SK-N-SH (cell line): ENCODE measurements at regions not wholly inside any gene's neighbourhood (a gene's known extent, or its start where the extent isn't known, plus 50 kb on each side); places are given as distances from the start of the nearest gene placed in this dataset.

ENCODE experiments used
- CTCF ChIA-PET: fragments of 300-600, 350-600 bp; formaldehyde crosslinking; extraction: SDS; loops from one replicate; lab custom pipeline; 2021; lab: Yijun Ruan, JAX
- POLR2A ChIA-PET: fragments of 350-600 bp; sonication (Branson Sonifier 250); formaldehyde crosslinking; extraction: SDS; loops from one replicate; lab custom pipeline; 2020; ENCODE audit warnings: antibody characterized with exemption, inconsistent platforms; lab: Yijun Ruan, JAX
- DNase-seq: peaks from one replicate; pipeline ENCODE4 v3.0.0; 2012
- H2AFZ ChIP-seq: fragments of 200-600 bp; sonication (generic); 2 replicates; pipeline ENCODE4 v1.8.1; 2016; ENCODE audit warnings: antibody characterized with exemption, mild to moderate bottlenecking, low read depth
- H3F3A ChIP-seq: fragments of 200-600 bp; sonication (generic); replicated peaks from 2 replicates; pipeline ENCODE3; 2016; ENCODE audit warnings: antibody characterized with exemption, mild to moderate bottlenecking; ENCODE audit not compliant: insufficient read depth
- H3K27ac ChIP-seq, 2 experiments: fragments of 200-500 bp in 1 of 2; fragments of 200-600 bp in 1 of 2; sonication (Bioruptor generic) in 1 of 2; sonication (generic), shearing (Covaris generic) in 1 of 2; 2 replicates each; pipeline versions ENCODE4 v1.5.1 to v1.6.1; 2014 to 2016; ENCODE audit warnings: low read depth in 2 of 2, inconsistent platforms in 1 of 2, low read length in 1 of 2, mild to moderate bottlenecking in 1 of 2, mixed read lengths in 1 of 2
- H3K27me3 ChIP-seq: fragments of 200-600 bp; sonication (generic), shearing (Covaris generic); 2 replicates; pipeline ENCODE4 v1.6.1; 2016; ENCODE audit warnings: mixed run types; ENCODE audit not compliant: insufficient read depth
- H3K36me3 ChIP-seq, 2 experiments: fragments of 200-500 bp in 1 of 2; fragments of 200-600 bp in 1 of 2; sonication (Bioruptor generic) in 1 of 2; sonication (generic) in 1 of 2; replicated peaks in 1 of 2; 2 replicates each; pipeline versions ENCODE3 to v1.5.1; 2014 to 2016; ENCODE audit warnings: low read length in 1 of 2, mild to moderate bottlenecking in 1 of 2; ENCODE audit not compliant: insufficient read depth in 2 of 2, control insufficient read depth in 1 of 2
- H3K4me1 ChIP-seq, 2 experiments: fragments of 200-500 bp in 1 of 2; fragments of 200-600 bp in 1 of 2; sonication (Bioruptor generic) in 1 of 2; sonication (generic), shearing (Covaris generic) in 1 of 2; 2 replicates each; pipeline versions ENCODE4 v1.5.1 to v1.6.1; 2014 to 2016; ENCODE audit warnings: low read depth in 1 of 2, low read length in 1 of 2, mixed run types in 1 of 2; ENCODE audit not compliant: insufficient read depth in 2 of 2, control insufficient read depth in 1 of 2
- H3K4me2 ChIP-seq: fragments of 200-600 bp; sonication (generic), shearing (Covaris generic); 2 replicates; pipeline ENCODE4 v1.6.1; 2017; ENCODE audit warnings: mixed run types
- H3K4me3 ChIP-seq, 2 experiments: fragments of 200-500 bp in 1 of 2; fragments of 200-600 bp in 1 of 2; sonication (Bioruptor generic) in 1 of 2; sonication (generic), shearing (Covaris generic) in 1 of 2; 2 replicates each; pipeline versions ENCODE4 v1.5.1 to v1.8.1; 2014 to 2016; ENCODE audit warnings: low read depth in 2 of 2, inconsistent platforms in 1 of 2, low read length in 1 of 2, mild to moderate bottlenecking in 1 of 2, mixed read lengths in 1 of 2, moderate library complexity in 1 of 2
- H3K79me2 ChIP-seq: fragments of 200-600 bp; sonication (generic); 2 replicates; pipeline ENCODE4 v1.8.1; 2017; ENCODE audit warnings: mild to moderate bottlenecking; ENCODE audit not compliant: insufficient read depth
- H3K9ac ChIP-seq: fragments of 200-600 bp; sonication (generic); 2 replicates; pipeline ENCODE4 v1.6.1; 2017; ENCODE audit warnings: mixed run types
- H3K9me2 ChIP-seq: fragments of 200-600 bp; sonication (generic); 2 replicates; pipeline ENCODE4 v1.6.1; 2017; ENCODE audit warnings: mixed run types
- H3K9me3 ChIP-seq: fragments of 200-600 bp; sonication (generic); 2 replicates; pipeline ENCODE4 v1.6.1; 2017; ENCODE audit warnings: mixed run types, mild to moderate bottlenecking, moderate library complexity
- H4K20me1 ChIP-seq: fragments of 200-600 bp; sonication (generic); 2 replicates; pipeline ENCODE4 v1.6.1; 2017; ENCODE audit warnings: mild to moderate bottlenecking, mixed run types; ENCODE audit not compliant: insufficient read depth
- CHD2 ChIP-seq: fragments of 150-350 bp; IDR thresholded peaks from 2 replicates; pipeline ENCODE4 v1.6.1; 2018; ENCODE audit warnings: low read length; ENCODE audit not compliant: partially characterized antibody
- EP300 ChIP-seq, 2 experiments: IDR thresholded peaks; 2 replicates each; pipeline versions ENCODE4 v1.4.0 to v1.6.1; 2012; ENCODE audit warnings: borderline replicate concordance in 1 of 2, low read depth in 1 of 2, low read length in 1 of 2
- EZH2phosphoT487 ChIP-seq: fragments of 200-600 bp; sonication (generic); IDR thresholded peaks from 2 replicates; pipeline ENCODE4 v1.6.1; 2017; ENCODE audit warnings: low read depth, mixed run types, mild to moderate bottlenecking, antibody characterized with exemption, moderate library complexity, borderline replicate concordance
- FOSL2 ChIP-seq: IDR thresholded peaks from 2 replicates; pipeline ENCODE4 v1.4.0; 2012; ENCODE audit warnings: low read depth, mild to moderate bottlenecking, moderate library complexity, borderline replicate concordance
- FOXM1 ChIP-seq: IDR thresholded peaks from 2 replicates; pipeline ENCODE4 v1.4.0; 2012; ENCODE audit warnings: low read depth, mild to moderate bottlenecking
- GATA2 ChIP-seq: sonication (generic); formaldehyde crosslinking; IDR thresholded peaks from 2 replicates; pipeline ENCODE4 v1.5.0; 2020; ENCODE audit warnings: mild to moderate bottlenecking, missing genetic modification reagents
- JUND ChIP-seq: IDR thresholded peaks from 2 replicates; pipeline ENCODE4 v1.4.0; 2012
- NFIC ChIP-seq: IDR thresholded peaks from 2 replicates; pipeline ENCODE4 v1.4.0; 2012; ENCODE audit warnings: borderline replicate concordance
- NRF1 ChIP-seq: IDR thresholded peaks from 2 replicates; pipeline ENCODE4 v1.6.1; 2012; ENCODE audit warnings: low read depth, mild to moderate bottlenecking, low read length
- RAD21 ChIP-seq: IDR thresholded peaks from 2 replicates; pipeline ENCODE4 v1.6.1; 2012; ENCODE audit warnings: mild to moderate bottlenecking, low read length
- RCOR1 ChIP-seq: fragments of 150-350 bp; IDR thresholded peaks from 2 replicates; pipeline ENCODE4 v1.6.1; 2017; ENCODE audit warnings: antibody characterized with exemption, low read length
- RFX5 ChIP-seq: IDR thresholded peaks from 2 replicates; pipeline ENCODE4 v1.6.1; 2012; ENCODE audit warnings: mild to moderate bottlenecking, improper control_type of control experiment, low read length
- TAF1 ChIP-seq: IDR thresholded peaks from 2 replicates; pipeline ENCODE4 v1.6.1; 2012; ENCODE audit warnings: low read depth, mild to moderate bottlenecking, low read length, moderate library complexity, borderline replicate concordance
- TCF12 ChIP-seq: IDR thresholded peaks from 2 replicates; pipeline ENCODE4 v1.4.0; 2012
- ZBTB33 ChIP-seq: IDR thresholded peaks from 2 replicates; pipeline ENCODE4 v1.4.0; 2012; ENCODE audit warnings: low read depth, borderline replicate concordance
- WGBS: methylation state at CpG from one replicate; pipeline ENCODE4 v1.1.6; 2017; ENCODE audit warnings: low lambda C conversion rate; 5-methylcytosine and 5-hydroxymethylcytosine counted together
- TF ChIP-seq, protein P1 (sequence below): IDR thresholded peaks from 2 replicates; pipeline ENCODE4; 2012
- TF ChIP-seq, protein P2 (sequence below): IDR thresholded peaks from 2 replicates; pipeline ENCODE4 v1.4.0; 2012; ENCODE audit warnings: low read depth, borderline replicate concordance
- TF ChIP-seq, protein P3 (sequence below): fragments of 150-350 bp; IDR thresholded peaks from 2 replicates; pipeline ENCODE4 v1.6.1; 2016; ENCODE audit warnings: mild to moderate bottlenecking, low read depth, low read length

DNA sequence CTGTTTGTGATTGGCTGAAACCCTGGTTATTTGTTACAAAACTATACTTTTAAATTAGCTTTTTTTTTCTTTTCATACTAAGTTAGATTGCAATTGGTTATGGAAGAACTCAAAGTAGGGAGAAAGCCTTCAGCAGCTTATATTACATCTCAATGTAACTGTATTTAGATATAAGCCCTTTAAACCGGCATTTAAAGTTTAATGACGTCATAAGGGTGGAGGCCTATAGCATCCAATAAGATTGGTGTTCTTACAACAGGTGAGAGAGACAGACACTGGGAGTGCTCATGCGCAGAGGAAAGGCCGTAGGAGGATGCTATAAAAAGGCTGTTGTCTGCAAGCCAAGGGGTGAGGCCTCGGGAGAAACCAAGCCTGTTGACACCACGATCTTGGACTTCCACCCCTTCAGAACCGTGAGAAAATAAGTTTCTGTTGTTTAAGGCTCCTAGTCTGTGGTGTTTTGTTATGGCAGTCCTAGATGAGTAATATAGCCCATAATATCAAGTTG is 1198.8 kb upstream of the SPRY2 start (continued):
- TF ChIP-seq EZH2phosphoT487 (no peak), GATA2 (no peak), EP300 (IDR thresholded peaks at IDR 0.05; ENCODE audit: borderline replicate concordance in 1 of 2, low read depth in 1 of 2, low read length in 1 of 2) (no peak)
- TF ChIP-seq, all 33 proteins: peak for 0

DNA sequence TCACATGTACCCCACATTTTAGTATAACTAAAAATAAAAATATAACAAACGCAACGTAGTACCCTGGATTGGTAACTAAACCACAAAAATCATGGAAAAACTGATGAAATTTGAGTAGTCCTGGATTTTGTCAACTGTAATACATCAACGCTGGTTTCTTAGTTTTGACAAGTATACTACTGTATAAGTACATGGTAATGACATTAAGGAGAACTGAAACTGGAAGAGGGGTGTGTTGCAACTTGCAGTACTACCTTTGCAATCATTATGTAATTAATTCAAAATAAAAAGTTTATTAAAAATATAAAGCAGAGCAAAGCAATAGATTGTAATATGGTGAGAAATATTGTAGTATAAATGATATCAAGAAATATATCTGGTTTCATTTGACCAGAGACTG is 1158.0 kb upstream of the SPRY2 start:
- no peak overlapping the region for H3K9ac ChIP-seq
- no peaks in the 10 kb centered on the region for H3K36me3 ChIP-seq
- no peaks in the 10 kb centered on the region for H3K9me3 ChIP-seq
- no peak overlapping the region for H2AFZ ChIP-seq
- H3K4me3 ChIP-seq, result no peak overlapping the region
- no peaks in the 10 kb centered on the region for H4K20me1 ChIP-seq
- ChIA-PET CTCF (no interaction called here), POLR2A (no interaction called here)
- no peak overlapping the region for H3K4me2 ChIP-seq
- H3K9me2 ChIP-seq, result no peaks in the 10 kb centered on the region
- H3F3A ChIP-seq, result peaks cover 4% of the 10 kb centered on the region
- 22% methylated on average over 3 of the region's 3 CpGs for WGBS
- H3K4me1 ChIP-seq, result no peaks in the 10 kb centered on the region
- no peak for TF ChIP-seq ZBTB33
- no peak for TF ChIP-seq RCOR1
- TF ChIP-seq NFIC, result no peak
- TF ChIP-seq NRF1, result no peak
- TF ChIP-seq RAD21, result no peak
- no peak for TF ChIP-seq FOSL2
- no peak for TF ChIP-seq TAF1
- TF ChIP-seq FOXM1, result no peak
- no peak for TF ChIP-seq CHD2
- TF ChIP-seq, protein P1, sequence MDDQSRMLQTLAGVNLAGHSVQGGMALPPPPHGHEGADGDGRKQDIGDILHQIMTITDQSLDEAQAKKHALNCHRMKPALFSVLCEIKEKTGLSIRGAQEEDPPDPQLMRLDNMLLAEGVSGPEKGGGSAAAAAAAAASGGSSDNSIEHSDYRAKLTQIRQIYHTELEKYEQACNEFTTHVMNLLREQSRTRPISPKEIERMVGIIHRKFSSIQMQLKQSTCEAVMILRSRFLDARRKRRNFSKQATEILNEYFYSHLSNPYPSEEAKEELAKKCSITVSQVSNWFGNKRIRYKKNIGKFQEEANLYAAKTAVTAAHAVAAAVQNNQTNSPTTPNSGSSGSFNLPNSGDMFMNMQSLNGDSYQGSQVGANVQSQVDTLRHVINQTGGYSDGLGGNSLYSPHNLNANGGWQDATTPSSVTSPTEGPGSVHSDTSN, result no peak
- TF ChIP-seq, protein P2, sequence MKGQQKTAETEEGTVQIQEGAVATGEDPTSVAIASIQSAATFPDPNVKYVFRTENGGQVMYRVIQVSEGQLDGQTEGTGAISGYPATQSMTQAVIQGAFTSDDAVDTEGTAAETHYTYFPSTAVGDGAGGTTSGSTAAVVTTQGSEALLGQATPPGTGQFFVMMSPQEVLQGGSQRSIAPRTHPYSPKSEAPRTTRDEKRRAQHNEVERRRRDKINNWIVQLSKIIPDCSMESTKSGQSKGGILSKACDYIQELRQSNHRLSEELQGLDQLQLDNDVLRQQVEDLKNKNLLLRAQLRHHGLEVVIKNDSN, result no peak
- TF ChIP-seq TCF12, result no peak
- no peak for TF ChIP-seq EP300 (IDR thresholded peaks at IDR 0.05; ENCODE audit: borderline replicate concordance in 1 of 2, low read depth in 1 of 2, low read length in 1 of 2)
- TF ChIP-seq, protein P3, sequence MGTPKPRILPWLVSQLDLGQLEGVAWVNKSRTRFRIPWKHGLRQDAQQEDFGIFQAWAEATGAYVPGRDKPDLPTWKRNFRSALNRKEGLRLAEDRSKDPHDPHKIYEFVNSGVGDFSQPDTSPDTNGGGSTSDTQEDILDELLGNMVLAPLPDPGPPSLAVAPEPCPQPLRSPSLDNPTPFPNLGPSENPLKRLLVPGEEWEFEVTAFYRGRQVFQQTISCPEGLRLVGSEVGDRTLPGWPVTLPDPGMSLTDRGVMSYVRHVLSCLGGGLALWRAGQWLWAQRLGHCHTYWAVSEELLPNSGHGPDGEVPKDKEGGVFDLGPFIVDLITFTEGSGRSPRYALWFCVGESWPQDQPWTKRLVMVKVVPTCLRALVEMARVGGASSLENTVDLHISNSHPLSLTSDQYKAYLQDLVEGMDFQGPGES, result no peak
- TF ChIP-seq RFX5, result no peak
- TF ChIP-seq EZH2phosphoT487, result no peak
- TF ChIP-seq JUND, result no peak
- no peaks in the 10 kb centered on the region for H3K27me3 ChIP-seq
- no peaks in the 10 kb centered on the region for H3K79me2 ChIP-seq
- H3K27ac ChIP-seq, result no peak overlapping the region
- DNase-seq, result no peak
